Neural progenitor cell (in vitro differentiated cells): ENCODE measurements at regions not wholly inside any gene's neighbourhood (a gene's known extent, or its start where the extent isn't known, plus 50 kb on each side); places are given as distances from the start of the nearest gene placed in this dataset.

Source experiments
- CTCF ChIP-seq: fragments of 200-600 bp; sonication (generic); IDR thresholded peaks from 2 replicates; pipeline ENCODE4 v1.5.1; 2017; ENCODE audit warnings: antibody characterized with exemption, mild to moderate bottlenecking
- EZH2 ChIP-seq: fragments of 200-600 bp; sonication (generic); IDR thresholded peaks from 2 replicates; pipeline ENCODE4 v1.6.1; 2017; ENCODE audit warnings: antibody characterized with exemption, mild to moderate bottlenecking, moderate library complexity
- EZH2phosphoT487 ChIP-seq: fragments of 200-600 bp; sonication (generic); IDR thresholded peaks from 2 replicates; pipeline ENCODE4 v1.6.1; 2017; ENCODE audit warnings: antibody characterized with exemption

- TF ChIP-seq CTCF (no peak), EZH2 (no peak), EZH2phosphoT487 (no peak)
Observed at GRCh38 chr20:4546342-4546741, 139.9 kb upstream of the PRNP start.
